ENCODE measurements at regions not wholly inside any gene's neighbourhood (a gene's known extent, or its start where the extent isn't known, plus 50 kb on each side); places are given as distances from the start of the nearest gene placed in this dataset.

GRCh38 chr18:45222180-45222579, 393.1 kb upstream of the SLC14A2 start:
- Histone ChIP-seq H3K27me3 (replicated peaks; ENCODE audit: insufficient read depth, low read depth, low read length, poor library complexity) (no peaks in the 10 kb centered on the region), H3K4me1 (ENCODE audit: insufficient read depth, low read length, poor library complexity, severe bottlenecking) (no peaks in the 10 kb centered on the region), H3K9me3 (ENCODE audit: low read depth, low read length, poor library complexity, severe bottlenecking) (no peaks in the 10 kb centered on the region), H3K27ac (ENCODE audit: low read depth, low read length, poor library complexity, severe bottlenecking) (no peak overlapping the region), H3K4me3 (ENCODE audit: low read depth, low read length, poor library complexity, severe bottlenecking) (no peak overlapping the region), H3K36me3 (ENCODE audit: insufficient read depth, low read length, poor library complexity, severe bottlenecking) (no peaks in the 10 kb centered on the region)
- TF ChIP-seq CTCF (conservative IDR thresholded peaks at IDR 0.05; ENCODE audit: low read depth, low read length) (no peak), EZH2 (IDR thresholded peaks at IDR 0.05; ENCODE audit: borderline replicate concordance, low read depth, low read length, poor library complexity, severe bottlenecking) (no peak)
- ChIA-PET CTCF (no interaction called here), POLR2A (ENCODE audit: low non-redundant PET) (no interaction called here)
- no peak for DNase-seq (ENCODE audit: low spot score)
- BruUV-seq (replicated peaks), result no TSS peak
- intact Hi-C loops (cut with micrococcal nuclease; ENCODE audit: unreplicated experiment), result loop anchor here (10.0 kb wide), 1 partner anchor 57 kb away; no protein-coding TSS in a partner anchor

GRCh38 chr18:45227001-45227742, 388.1 kb upstream of the SLC14A2 start:
- H3K4me1 ChIP-seq (ENCODE audit: insufficient read depth, low read length, poor library complexity, severe bottlenecking), result no peaks in the 10 kb centered on the region
- no peaks in the 10 kb centered on the region for H3K9me3 ChIP-seq (ENCODE audit: low read depth, low read length, poor library complexity, severe bottlenecking)
- TF ChIP-seq CTCF (conservative IDR thresholded peaks at IDR 0.05; ENCODE audit: low read depth, low read length) (no peak), EZH2 (IDR thresholded peaks at IDR 0.05; ENCODE audit: borderline replicate concordance, low read depth, low read length, poor library complexity, severe bottlenecking) (no peak)
- no TSS peak for BruUV-seq (replicated peaks)
- intact Hi-C loops (cut with micrococcal nuclease; ENCODE audit: unreplicated experiment), result loop anchor here (10.0 kb wide), 1 partner anchor 62 kb away; no protein-coding TSS in a partner anchor
- no peak for DNase-seq (ENCODE audit: low spot score)
- ChIA-PET CTCF (no interaction called here), POLR2A (ENCODE audit: low non-redundant PET) (no interaction called here)
- no peaks in the 10 kb centered on the region for H3K36me3 ChIP-seq (ENCODE audit: insufficient read depth, low read length, poor library complexity, severe bottlenecking)
- no peak overlapping the region for H3K4me3 ChIP-seq (ENCODE audit: low read depth, low read length, poor library complexity, severe bottlenecking)
- H3K27me3 ChIP-seq (replicated peaks; ENCODE audit: insufficient read depth, low read depth, low read length, poor library complexity), result no peaks in the 10 kb centered on the region
- no peak overlapping the region for H3K27ac ChIP-seq (ENCODE audit: low read depth, low read length, poor library complexity, severe bottlenecking)

GRCh38 chr18:45228796-45229388, 386.4 kb upstream of the SLC14A2 start:
- ChIA-PET CTCF (interaction anchor here (0.8 kb wide), 1 partner anchor 16 kb away, joined by 3 read pairs; no protein-coding TSS in a partner anchor), POLR2A (ENCODE audit: low non-redundant PET) (no interaction called here)
- Histone ChIP-seq H3K36me3 (ENCODE audit: insufficient read depth, low read length, poor library complexity, severe bottlenecking) (no peaks in the 10 kb centered on the region), H3K27me3 (replicated peaks; ENCODE audit: insufficient read depth, low read depth, low read length, poor library complexity) (no peaks in the 10 kb centered on the region), H3K4me1 (ENCODE audit: insufficient read depth, low read length, poor library complexity, severe bottlenecking) (no peaks in the 10 kb centered on the region), H3K4me3 (ENCODE audit: low read depth, low read length, poor library complexity, severe bottlenecking) (no peak overlapping the region), H3K9me3 (ENCODE audit: low read depth, low read length, poor library complexity, severe bottlenecking) (no peaks in the 10 kb centered on the region), H3K27ac (ENCODE audit: low read depth, low read length, poor library complexity, severe bottlenecking) (no peak overlapping the region)
- DNase-seq (ENCODE audit: low spot score), result no peak
- TF ChIP-seq EZH2 (IDR thresholded peaks at IDR 0.05; ENCODE audit: borderline replicate concordance, low read depth, low read length, poor library complexity, severe bottlenecking) (no peak), CTCF (conservative IDR thresholded peaks at IDR 0.05; ENCODE audit: low read depth, low read length) (no peak)
- no TSS peak for BruUV-seq (replicated peaks)
- intact Hi-C loops (cut with micrococcal nuclease; ENCODE audit: unreplicated experiment), result loop anchor here (10.0 kb wide), 1 partner anchor 64 kb away; no protein-coding TSS in a partner anchor

Data from A673 (cell line).